ENCODE measurements at regions not wholly inside any gene's neighbourhood (a gene's known extent, or its start where the extent isn't known, plus 50 kb on each side); places are given as distances from the start of the nearest gene placed in this dataset.

DNA sequence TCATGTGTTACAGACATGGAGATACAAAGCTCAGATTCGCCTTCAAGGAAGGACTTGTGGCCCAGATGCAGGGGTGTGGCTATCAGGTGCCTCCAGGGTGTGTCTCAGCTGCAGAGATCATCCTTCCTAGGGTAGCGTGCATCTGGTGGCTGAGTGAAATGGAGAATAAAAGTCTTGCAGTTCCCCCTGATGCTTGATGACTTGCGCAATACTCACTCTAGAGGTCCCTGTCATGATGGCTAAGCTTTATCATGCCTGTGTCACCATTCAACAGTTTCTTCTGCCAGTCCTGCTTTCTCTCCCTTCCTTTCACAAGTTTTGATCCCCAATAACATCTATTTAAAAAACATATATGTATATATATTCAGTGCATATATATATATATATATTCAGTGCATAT lies 228.1 kb downstream of the PAX1 start:
- FAIRE-seq: no peak
- DNase-seq (ENCODE audit: low spot score in 2 of 2): no peak

DNA sequence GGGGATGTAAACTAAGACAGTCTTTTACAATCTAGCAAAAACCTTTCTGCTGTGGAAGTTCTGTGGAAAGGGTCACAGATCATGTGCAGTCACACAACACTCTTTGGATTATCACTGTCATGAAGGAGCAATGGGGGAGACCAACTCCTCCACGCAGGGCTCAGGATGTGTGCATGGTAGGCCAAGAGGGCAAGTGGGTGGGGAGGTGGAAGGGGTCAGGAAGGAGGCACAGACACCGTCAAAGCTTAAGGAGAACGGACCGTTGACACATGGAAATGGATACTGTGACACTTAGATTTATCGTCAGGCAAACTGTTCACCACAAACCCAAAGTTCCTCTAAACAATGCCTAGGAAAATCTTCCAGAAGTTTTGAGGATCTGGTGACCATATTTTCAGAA lies 215.8 kb downstream of the PAX1 start:
- FAIRE-seq: no peak
- no peak for DNase-seq (ENCODE audit: low spot score in 2 of 2)

DNA sequence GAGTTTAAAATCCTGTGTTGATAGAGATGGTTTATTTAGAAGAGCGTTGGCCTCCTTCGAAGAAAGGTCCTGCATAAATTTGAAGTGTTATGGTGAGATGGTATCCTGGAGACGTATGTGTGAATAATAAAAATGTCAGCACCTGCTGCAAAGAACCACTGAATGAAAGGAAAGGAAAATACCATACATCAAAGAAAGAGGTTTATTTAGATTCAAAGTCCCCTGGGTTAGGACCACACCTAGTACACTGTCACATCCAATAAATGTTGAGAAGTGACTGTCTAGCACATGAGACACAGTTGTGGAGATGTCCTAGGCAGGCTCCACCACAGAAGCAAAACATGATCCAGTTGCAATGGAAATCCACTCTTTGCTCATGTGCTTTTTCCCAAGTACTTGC lies 214.7 kb downstream of the PAX1 start:
- DNase-seq (ENCODE audit: low spot score in 2 of 2) (no peak), FAIRE-seq (no peak)

DNA sequence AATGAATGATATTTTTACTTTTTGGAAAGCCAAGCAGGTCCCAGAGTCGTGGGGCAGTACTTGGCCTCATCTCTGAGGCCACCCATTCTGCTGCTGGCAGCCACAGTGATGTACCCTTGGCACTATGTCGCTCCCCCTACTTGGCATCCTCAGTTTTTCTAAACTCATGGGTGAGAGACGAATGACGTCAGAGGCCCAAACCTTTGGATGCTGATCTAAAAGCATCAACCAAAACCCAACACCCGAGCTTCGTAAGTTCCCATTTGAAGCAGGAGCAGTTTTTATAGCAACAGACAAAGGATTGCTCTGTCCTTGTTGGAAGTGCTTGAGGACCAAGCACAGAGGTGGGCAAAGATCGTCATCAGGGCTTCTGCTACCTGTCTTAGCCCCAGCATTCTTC lies 212.9 kb downstream of the PAX1 start:
- FAIRE-seq (no peak), DNase-seq (ENCODE audit: low spot score in 2 of 2) (no peak)

GRCh38 chr20:21902391-21902790 lies 196.9 kb downstream of the PAX1 start:
- FAIRE-seq: no peak

GRCh38 chr20:21901470-21902275 lies 196.2 kb downstream of the PAX1 start:
- FAIRE-seq: no peak
- DNase-seq (ENCODE audit: low spot score in 2 of 2): peak in 1 of 2 donors; percentile 8

More at GRCh38 chr20:21902391-21902790, 196.9 kb downstream of the PAX1 start:
- DNase-seq (ENCODE audit: low spot score in 2 of 2): no peak

DNA sequence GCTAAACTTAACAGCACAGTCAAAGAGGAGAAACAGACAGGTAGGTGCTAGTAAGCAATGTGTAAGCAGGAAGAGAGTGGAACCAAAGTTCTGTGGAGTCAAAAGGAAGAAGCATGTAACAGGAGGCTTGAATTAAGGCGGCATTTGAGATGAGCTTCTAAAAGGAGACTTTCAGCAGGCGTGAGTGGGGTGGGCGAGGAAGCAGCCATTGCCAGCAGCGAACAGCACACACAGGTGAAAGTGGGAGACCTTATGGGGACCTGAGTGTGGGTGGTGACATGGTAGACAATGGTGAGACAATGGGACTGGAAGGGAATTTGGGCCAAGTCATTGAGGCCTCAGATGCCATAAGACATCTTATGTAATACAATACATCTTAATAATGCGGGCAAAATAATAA lies 195.0 kb downstream of the PAX1 start:
- no peak for FAIRE-seq

GRCh38 chr20:21874921-21875320 lies 169.5 kb downstream of the PAX1 start:
- DNase-seq (ENCODE audit: low spot score in 2 of 2) (no peak), FAIRE-seq (no peak)

More for the DNA sequence above, 195.0 kb downstream of the PAX1 start:
- DNase-seq (ENCODE audit: low spot score in 2 of 2): no peak

DNA sequence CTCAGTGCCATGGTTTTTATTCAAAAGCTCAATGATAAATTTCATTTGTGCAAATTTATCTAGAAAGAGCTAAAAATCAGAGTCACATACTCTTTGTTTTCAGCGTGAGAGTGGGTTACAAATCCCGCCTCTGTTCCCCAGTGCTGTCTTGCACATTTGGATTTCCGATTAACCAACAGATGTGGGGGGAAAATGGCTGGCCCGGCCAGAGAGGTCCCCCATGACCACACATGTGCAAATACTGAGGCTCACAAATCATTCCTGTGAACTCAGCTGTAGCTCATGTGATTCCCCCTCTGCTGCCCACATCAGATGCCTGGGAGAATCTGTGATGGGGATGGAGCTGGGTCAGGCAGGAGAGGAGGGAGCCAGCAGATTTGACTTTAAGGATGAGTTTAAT lies 168.7 kb downstream of the PAX1 start:
- no peak for DNase-seq (ENCODE audit: low spot score in 2 of 2)
- no peak for FAIRE-seq

DNA sequence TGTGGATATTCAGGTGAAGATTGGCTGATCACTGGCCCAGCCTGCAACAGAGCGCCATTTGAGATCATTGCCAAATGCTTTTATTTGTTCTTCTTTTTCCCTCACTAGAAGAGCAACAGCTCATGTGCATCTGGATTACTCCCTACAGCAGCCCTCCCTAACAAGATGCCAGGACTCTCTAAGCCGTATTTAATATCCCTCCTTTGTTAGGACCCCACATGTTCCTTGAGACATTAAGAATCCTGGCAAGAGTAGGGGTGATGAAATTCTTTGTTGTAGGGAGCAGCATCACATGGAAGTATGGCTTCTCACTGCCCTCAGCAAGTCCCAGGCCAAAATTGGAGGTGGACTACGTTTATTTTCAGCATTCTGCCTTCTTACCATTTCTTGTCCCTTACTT lies 167.8 kb downstream of the PAX1 start:
- DNase-seq (ENCODE audit: low spot score in 2 of 2) (no peak), FAIRE-seq (no peak)

DNA sequence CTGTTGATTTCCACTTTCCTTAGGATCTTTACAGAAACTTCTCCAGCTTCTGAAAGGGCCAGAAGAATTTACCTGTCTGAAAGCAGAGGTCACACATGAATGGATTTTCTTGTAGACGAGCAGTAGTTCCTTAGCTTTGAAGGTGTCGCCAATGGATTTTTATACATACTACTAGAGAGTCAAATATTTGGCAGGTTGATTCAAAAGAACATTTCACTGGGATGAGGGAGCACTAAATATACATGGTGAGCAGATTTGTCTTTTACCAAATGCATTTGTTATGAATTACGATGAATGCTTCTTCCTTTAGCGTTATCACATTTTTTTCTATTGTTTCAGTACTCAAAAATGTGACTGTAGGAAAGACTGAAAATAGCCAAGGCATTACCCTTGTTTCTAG lies 162.3 kb downstream of the PAX1 start:
- DNase-seq (ENCODE audit: low spot score in 2 of 2): no peak
- FAIRE-seq: no peak

- FAIRE-seq (no peak), DNase-seq (ENCODE audit: low spot score in 2 of 2) (no peak)
These were observed 161.9 kb downstream of the PAX1 start for GRCh38 chr20:21867353-21867752.

GRCh38 chr20:21862956-21863355 lies 157.5 kb downstream of the PAX1 start:
- DNase-seq (ENCODE audit: low spot score in 2 of 2): no peak
- no peak for FAIRE-seq

- no peak for DNase-seq (ENCODE audit: low spot score in 2 of 2)
- FAIRE-seq: no peak
These were observed 156.9 kb downstream of the PAX1 start for GRCh38 chr20:21862259-21862946.

DNA sequence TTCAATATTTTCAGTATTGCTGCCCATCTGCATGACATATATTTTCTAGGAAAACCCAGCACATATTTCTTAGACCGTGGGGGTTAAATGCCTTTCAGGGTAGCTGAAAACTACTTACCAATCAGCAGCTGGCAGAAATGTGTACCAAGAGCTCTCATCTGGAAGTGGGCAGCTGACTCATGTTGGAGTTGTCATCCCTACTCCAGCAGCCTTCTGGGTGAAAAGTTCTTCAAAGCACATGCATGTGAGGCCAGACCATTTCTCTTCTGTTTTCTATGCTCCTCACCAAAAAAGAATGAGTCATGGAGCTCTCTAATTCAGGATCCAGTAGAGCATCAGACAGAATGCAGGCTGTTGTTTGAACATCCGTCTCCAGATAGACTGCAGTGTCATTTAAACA lies 135.5 kb downstream of the PAX1 start:
- DNase-seq (ENCODE audit: low spot score in 2 of 2) (peak in 1 of 2 donors; percentile 16), FAIRE-seq (no peak)

GRCh38 chr20:21839982-21840381 lies 134.5 kb downstream of the PAX1 start:
- DNase-seq (ENCODE audit: low spot score in 2 of 2): no peak
- FAIRE-seq: no peak

DNA sequence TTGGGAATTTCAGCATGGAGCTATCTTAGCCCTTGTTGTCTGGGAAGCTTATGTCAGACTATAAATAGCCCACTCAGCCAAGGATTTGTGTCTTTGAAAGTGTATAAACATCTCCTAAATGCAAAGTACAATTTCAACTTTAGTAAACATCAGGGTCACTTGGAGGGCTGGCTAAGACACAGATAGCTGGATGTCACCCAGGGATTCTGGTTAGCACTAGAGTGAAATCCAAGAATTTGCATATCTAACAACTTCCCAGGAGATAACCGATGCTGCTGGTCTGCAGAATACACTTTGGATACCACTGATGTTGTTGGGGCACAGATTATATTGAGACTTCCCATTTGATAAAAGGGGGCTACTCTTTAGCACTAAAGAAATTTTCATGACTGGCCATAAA lies 130.9 kb downstream of the PAX1 start:
- FAIRE-seq: no peak

DNA sequence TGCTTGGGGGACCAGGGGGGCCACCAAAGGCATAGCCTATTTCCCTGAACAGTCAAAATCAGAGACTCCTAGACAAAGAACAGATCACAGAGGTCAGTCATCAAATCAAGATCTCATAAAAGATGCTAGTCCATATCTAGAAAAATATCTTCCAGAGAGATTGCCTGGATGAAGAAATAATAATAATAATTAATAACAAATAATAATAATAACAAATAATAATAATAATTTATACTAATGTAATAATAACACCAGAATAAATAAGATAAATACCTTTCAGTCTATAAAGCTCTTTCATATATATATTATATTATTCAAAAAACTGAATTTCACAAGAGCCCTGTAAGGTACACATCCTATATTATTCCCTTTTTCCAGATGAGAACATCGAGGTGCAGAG lies 129.6 kb downstream of the PAX1 start:
- DNase-seq (ENCODE audit: low spot score in 2 of 2) (no peak), FAIRE-seq (no peak)

More for the DNA sequence above, 130.9 kb downstream of the PAX1 start:
- no peak for DNase-seq (ENCODE audit: low spot score in 2 of 2)

GRCh38 chr20:21832442-21833385 lies 127.2 kb downstream of the PAX1 start:
- DNase-seq (ENCODE audit: low spot score in 2 of 2) (no peak), FAIRE-seq (no peak)

GRCh38 chr20:21826976-21827375 lies 121.5 kb downstream of the PAX1 start:
- FAIRE-seq: no peak
- no peak for DNase-seq (ENCODE audit: low spot score in 2 of 2)

DNA sequence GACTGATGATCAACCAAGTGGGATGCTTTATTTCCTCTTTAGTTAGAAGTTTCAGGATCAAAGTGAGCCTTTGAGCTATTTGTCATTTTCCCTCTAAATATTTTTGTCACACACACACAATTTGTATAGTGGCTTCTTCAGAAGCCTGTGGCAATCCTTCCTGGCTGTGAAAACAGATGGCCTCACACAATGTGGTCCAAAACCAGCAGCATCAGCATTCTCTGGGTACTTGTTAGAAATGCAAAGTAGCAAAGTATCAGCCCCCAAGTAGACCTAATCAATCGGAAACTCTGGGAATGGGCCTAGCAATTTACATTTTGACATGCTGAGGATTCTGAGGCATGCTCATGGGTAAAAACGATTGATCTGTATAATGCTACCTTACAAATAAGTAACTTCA lies 115.9 kb downstream of the PAX1 start:
- FAIRE-seq (no peak), DNase-seq (ENCODE audit: low spot score in 2 of 2) (no peak)

Measured in frontal cortex (tissue), 3 donors.